ENCODE measurements at regions not wholly inside any gene's neighbourhood (a gene's known extent, or its start where the extent isn't known, plus 50 kb on each side); places are given as distances from the start of the nearest gene placed in this dataset.
"Not testable (repeated sequence)": the region's sequence is repeated elsewhere in the genome, so short reads cannot be mapped to it uniquely, and the experiment has no call there.

DNA sequence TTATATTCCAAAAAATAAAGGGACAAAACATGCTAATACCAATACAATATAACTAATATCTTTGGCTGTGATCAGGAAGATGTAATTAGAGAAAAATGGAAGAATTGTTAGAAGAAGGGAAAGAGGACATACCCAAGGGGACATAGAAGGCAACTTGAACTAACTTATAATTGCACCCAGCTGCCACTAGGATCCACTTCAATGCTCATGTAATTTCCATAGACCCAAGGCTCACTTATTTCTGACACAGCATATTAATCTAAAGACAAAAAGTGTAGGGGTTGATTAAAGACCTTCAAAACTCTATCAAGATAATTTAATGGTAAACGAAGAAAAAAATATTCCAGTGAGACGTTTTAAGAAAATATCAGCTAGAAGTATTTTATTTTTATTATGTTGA, 396.0 kb upstream of the ADGRB3 start:
- no peak for DNase-seq (ENCODE audit: insufficient read length, low spot score)
- no peak for FAIRE-seq

- FAIRE-seq (no peak), DNase-seq (ENCODE audit: insufficient read length, low spot score) (no peak)
Observed at GRCh38 chr6:68238097-68238601, 396.9 kb upstream of the ADGRB3 start.

DNA sequence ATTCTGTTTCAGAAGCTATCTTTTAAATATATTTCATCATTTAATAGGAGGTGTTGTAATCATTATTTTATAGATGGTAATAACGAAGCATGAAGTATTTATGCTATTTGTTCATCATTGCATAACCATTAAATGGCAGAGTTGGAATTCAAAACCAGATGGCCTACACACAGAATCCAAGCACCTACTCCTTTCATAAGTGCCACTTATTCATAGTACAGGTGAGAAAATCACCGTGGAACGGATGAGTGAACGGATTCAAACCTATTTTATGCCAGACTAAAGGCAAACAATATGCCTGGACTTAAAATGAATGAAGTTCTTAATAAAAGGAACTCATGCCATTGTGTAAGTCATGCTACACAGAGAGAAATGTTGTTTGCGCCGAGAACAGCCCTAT, 397.9 kb upstream of the ADGRB3 start:
- FAIRE-seq, result no peak
- no peak for DNase-seq (ENCODE audit: insufficient read length, low spot score)

- no peak for FAIRE-seq
- DNase-seq (ENCODE audit: insufficient read length, low spot score), result no peak
Observed at GRCh38 chr6:68235326-68235784, 399.7 kb upstream of the ADGRB3 start.

DNA sequence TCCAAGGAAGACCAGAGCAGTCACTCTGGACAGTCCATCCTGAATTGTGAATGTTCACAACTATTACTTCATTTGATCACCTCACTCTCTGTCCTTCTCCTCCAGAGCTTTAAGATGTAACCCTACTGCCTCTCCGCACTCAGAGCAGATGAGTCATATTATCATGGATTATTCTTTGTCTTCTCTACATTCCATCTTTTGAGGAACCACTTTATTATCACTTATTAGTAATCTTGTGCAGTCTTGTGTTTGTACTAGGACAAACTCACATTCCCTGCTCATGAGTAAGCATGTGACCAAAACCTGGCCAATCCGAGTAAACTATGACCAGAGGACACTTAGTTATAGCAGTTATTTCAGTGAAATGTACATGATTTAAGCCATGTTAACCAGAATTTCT, 401.5 kb upstream of the ADGRB3 start:
- DNase-seq (ENCODE audit: insufficient read length, low spot score) (no peak), FAIRE-seq (no peak)

DNA sequence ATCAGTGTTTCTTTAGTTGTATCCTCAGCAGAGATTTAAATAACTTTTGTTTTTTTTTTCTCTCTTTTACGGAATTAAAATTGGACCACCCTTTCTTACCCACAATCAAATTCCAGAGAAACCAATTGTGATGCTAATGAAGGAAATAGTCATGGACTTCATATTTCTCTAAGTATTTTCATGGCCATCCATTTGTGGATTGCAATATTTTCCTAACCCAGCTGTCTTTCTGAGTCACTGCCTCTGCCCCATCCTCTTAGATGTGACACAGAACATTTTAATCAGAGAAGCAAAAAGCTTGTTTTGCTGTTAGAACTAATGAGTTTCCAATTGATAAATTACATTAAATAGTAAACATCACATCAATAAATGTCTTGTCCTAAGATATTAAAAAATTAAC, 405.5 kb upstream of the ADGRB3 start:
- no peak for FAIRE-seq
- DNase-seq (ENCODE audit: insufficient read length, low spot score), result no peak

DNA sequence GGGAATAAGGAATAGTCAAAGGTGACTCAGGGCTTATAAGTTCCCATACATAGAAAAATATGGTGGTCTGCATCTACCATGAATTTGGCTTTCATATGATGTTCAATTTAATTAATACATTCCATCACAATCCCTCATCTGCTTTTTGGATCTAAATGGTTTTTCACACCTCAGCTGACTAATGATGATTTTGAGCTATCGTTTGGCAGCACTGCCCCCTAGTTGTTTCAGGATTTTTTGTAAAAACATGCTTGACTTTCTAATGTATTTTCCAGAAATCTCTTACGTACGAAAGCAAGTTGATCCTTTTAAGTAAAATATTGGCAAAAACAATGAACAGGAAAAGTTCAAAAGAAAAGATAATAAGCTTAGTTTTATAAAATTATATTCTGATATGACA, 408.6 kb upstream of the ADGRB3 start:
- DNase-seq (ENCODE audit: insufficient read length, low spot score) (no peak), FAIRE-seq (no peak)

DNA sequence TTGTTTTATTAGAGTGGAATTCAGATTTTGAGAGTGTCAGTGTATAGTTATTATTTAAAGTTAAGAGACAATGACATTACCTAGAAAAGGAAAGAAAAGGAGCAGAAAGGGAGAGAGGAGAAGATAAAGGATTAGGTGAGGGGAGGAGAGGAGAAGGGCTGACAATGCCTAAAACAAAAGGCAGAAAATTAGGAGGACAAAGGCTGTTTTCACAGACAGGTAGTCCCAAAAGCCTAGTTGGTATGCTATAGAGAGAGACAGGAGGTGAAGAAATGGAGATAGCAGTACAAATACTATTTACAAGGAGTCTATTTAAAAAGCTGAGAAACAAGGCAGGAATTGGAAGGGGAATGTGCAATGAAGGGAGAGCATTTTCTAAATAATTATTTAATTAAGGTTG, 409.4 kb upstream of the ADGRB3 start:
- FAIRE-seq, result no peak
- no peak for DNase-seq (ENCODE audit: insufficient read length, low spot score)

- DNase-seq (ENCODE audit: insufficient read length, low spot score) (no peak), FAIRE-seq (no peak)
Observed at GRCh38 chr6:68211242-68211795, 423.8 kb upstream of the ADGRB3 start.

DNA sequence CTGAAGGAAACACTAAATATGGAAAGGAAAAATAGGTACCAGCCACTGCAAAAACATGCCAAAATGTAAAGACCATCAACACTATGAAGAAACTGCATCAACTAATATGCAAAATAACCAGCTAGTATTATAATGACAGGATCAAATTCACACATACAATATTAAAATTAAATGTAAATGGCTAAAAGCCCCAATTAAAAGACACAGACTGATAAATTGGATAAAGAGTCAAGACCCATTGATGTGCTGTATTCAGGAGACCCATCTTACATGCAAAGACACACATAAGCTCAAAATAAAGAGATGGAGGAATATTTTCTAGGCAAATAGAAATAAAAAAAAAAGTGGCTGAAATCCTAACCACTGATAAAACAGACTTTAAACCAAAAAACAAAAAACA, 427.5 kb upstream of the ADGRB3 start:
- DNase-seq (ENCODE audit: insufficient read length, low spot score); FAIRE-seq: not testable (repeated sequence)

- no peak for FAIRE-seq
Observed at GRCh38 chr6:68200929-68201328, 434.2 kb upstream of the ADGRB3 start.

GRCh38 chr6:68197356-68197755, 437.7 kb upstream of the ADGRB3 start:
- FAIRE-seq, result no peak
- DNase-seq (ENCODE audit: insufficient read length, low spot score), result no peak

More at GRCh38 chr6:68200929-68201328, 434.2 kb upstream of the ADGRB3 start:
- no peak for DNase-seq (ENCODE audit: insufficient read length, low spot score)

- DNase-seq (ENCODE audit: insufficient read length, low spot score) (no peak), FAIRE-seq (no peak)
Observed at GRCh38 chr6:68196645-68197044, 438.4 kb upstream of the ADGRB3 start.

DNA sequence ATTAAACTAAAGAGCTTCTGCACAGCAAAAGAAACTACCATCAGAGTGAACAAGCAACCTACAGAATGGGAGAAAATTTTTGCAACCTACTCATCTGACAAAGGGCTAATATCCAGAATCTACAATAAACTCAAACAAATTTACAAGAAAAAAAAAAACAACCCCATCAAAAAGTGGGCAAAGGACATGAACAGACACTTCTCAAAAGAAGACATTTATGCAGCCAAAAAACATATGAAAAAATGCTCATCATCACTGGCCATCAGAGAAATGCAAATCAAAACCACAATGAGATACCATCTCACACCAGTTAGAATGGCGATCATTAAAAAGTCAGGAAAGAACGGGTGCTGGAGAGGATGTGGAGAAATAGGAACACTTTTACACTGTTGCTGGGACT, 439.3 kb upstream of the ADGRB3 start:
- not testable (repeated sequence) for FAIRE-seq; DNase-seq (ENCODE audit: insufficient read length, low spot score)

GRCh38 chr6:68194846-68195478, 440.1 kb upstream of the ADGRB3 start:
- no peak for DNase-seq (ENCODE audit: insufficient read length, low spot score)
- FAIRE-seq, result no peak

- DNase-seq (ENCODE audit: insufficient read length, low spot score), result no peak
- no peak for FAIRE-seq
Observed at GRCh38 chr6:68192988-68193387, 442.1 kb upstream of the ADGRB3 start.

DNA sequence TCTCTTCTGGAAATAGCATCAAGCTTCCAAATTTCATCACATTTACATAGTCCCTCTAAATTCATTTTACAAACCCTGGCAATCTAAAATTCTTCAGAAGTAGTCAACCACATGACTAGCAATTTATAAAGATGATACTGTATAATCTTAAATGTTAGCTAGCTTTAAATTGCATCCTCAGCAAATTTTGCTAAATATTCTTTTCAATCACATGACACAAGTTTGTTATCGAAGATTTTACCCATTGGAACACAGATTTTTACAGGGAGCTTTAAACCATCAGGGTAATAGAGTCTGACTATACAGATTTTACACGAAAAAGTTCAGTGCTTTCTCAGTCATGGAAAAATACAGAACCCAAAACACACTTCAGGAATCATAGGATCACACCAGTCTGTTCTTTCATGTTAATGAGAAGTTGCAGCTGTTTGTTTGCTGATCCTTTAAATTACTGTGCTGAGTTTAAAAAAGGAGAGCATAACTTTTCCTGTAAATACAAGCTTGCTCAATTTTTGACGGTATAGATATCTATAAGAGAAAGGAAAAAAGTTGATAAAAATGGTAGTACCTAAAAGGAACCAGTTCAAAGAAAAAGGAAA, 445.8 kb upstream of the ADGRB3 start:
- FAIRE-seq (no peak), DNase-seq (ENCODE audit: insufficient read length, low spot score) (no peak)

DNA sequence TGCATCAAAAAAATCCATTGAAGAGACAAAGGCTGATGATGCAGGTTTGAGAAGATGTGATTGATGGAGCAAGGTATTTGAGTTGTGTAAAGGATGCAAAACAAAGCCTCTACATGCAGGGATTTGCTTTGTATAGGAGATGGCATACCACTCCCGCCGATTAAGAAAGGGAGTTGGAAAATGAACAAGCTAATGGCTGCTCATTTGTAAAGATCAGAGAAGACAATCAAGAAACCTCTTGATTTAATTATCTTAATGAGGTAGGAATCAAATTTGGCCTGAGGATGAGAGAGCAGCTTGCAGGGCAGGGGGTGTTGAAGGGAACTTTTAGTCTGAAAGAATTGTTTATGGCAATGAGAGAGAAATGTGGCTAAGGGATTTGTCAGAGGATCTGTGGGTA, 448.2 kb upstream of the ADGRB3 start:
- no peak for FAIRE-seq

DNA sequence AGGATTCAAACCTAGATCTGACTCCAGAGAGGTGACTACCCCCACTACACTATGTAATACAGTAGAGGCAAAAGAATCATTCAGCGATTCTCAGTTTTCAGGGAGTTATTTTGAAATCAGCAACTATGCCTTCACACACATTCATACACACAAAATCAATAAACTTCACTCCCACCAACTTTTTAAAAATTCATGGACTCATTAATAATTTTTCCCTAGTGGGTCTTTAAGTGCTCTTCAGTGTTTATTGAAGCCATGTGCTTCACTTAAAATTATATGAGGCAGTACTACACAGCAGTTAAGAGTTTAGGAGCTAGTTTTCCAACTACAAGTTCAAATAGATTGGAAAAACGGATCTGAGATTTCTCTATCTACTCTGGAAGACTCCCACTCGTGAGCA, 452.7 kb upstream of the ADGRB3 start:
- no peak for DNase-seq (ENCODE audit: insufficient read length, low spot score)

More for the DNA sequence above, 448.2 kb upstream of the ADGRB3 start:
- DNase-seq (ENCODE audit: insufficient read length, low spot score), result no peak

DNA sequence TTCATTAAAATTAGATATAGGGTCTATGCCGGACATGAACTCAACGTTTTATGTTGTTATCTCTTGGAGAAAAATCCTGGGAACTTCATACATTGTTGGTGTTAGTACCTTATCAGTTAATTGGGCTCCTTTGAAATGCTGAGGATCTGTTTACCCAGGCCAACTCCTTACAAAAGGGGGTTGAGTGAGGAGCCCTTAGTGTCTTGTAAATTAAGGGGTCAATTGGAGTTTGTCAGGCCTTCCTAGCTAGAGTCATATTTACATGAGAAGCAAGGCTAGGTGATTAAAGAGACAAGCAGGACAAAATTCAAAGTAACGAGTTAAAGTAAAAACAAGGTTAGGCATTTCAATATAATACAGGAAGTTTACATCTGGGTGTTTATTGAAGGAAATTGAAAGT, 454.1 kb upstream of the ADGRB3 start:
- DNase-seq (ENCODE audit: insufficient read length, low spot score); FAIRE-seq: not testable (repeated sequence)

More for the DNA sequence above, 452.7 kb upstream of the ADGRB3 start:
- FAIRE-seq, result no peak

DNA sequence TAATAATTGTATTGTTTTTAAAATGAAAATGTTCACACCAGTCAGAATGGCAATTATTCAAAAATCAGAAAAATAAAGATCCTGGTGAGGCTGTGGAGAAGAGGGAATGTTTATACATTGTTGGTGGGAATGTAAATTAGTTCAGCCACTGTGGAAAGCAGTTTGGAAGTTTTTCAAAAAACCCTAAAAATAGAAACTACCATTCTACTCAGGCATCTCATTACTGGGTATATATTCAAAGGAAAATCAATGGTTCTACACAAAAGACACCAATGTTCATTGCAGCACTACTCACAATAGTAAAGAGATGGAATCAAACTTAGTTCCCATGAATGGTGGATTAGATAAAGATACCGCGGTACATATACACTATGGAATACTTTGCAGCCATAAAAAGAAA, 461.5 kb upstream of the ADGRB3 start:
- no peak for DNase-seq (ENCODE audit: insufficient read length, low spot score)
- no peak for FAIRE-seq

DNA sequence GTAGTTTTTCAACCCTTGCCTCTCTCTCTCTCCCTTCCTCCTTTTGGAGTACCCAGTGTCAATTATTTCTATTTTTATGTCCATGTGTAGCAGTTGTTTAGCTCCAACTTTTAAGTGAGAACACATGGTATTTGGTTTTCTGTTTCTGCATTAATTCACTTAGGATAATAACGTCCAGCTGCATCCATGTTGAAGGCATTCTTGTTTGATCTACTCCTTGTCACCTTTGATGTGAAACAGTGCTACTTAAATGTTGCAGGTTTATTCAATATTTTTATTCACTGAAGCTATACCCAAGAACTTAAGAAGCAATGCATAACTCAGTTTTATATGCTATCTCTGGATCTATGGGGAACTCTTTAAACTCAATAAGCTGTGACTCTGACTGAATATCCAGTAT, 465.2 kb upstream of the ADGRB3 start:
- FAIRE-seq, result no peak

More for the DNA sequence above, 465.2 kb upstream of the ADGRB3 start:
- DNase-seq (ENCODE audit: insufficient read length, low spot score), result no peak
